ENCODE measurements at regions not wholly inside any gene's neighbourhood (a gene's known extent, or its start where the extent isn't known, plus 50 kb on each side); places are given as distances from the start of the nearest gene placed in this dataset.

DNA sequence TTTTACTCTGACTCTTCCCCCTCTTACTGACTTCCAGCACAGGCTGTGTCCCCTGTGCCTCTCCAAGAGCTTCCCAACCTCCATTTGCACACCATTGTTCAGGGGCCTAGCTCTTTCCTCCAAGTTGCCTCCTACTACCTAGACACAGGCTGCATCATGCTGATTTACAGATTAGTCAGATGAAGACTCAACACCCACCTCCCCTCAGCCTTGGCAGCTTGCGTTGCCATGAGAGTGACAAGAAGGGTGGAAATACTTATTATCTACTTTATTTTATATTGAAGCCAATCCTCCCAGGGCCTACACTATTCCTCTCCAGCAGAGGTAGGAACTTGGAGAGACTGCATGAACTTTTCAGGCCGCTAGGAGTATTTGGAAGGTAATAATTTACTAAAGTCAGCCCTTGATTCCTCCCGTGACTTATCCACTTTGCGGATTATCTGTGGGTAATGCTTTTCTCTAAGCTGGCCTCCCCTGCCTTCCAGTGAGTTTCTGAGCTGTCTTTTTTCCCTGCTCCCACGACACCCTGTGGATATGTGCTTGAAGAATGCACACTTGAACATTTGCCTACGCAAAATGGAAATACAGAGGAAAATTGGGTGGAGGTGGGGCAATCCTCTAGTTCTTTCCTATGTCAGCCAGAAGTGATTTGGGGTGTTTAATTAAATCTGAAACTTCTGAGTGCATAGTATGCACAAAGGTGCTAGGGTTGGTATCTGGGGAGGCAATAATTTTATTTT lies 74.1 kb upstream of the TMEM164 start:
- DNase-seq (ENCODE audit: low read depth in 2 of 2), result no peak

GRCh38 chrX:109931677-109932076 lies 71.2 kb upstream of the TMEM164 start:
- no peak for DNase-seq (ENCODE audit: low read depth in 2 of 2)

DNA sequence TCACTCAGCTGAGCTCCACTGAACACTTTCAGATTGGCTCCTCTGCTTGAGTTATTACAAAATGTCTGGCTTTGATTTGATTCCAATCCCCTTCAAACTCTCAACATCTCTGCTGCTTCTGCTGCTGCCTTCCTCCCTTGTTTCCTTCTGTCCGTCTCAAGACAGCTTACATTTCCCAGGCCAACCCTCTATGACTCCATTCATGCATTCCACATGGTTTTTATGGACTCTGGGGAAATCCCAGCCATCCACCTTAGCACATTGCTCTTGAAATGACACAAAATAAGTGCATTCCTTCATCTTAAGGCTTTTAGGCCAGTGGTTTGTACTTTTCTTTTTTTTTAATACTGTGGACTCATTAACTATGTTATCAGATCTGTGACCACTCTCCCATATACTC lies 68.5 kb upstream of the TMEM164 start:
- DNase-seq (ENCODE audit: low read depth in 2 of 2), result no peak

GRCh38 chrX:109934935-109935334 lies 68.0 kb upstream of the TMEM164 start:
- DNase-seq (ENCODE audit: low read depth in 2 of 2), result no peak

DNA sequence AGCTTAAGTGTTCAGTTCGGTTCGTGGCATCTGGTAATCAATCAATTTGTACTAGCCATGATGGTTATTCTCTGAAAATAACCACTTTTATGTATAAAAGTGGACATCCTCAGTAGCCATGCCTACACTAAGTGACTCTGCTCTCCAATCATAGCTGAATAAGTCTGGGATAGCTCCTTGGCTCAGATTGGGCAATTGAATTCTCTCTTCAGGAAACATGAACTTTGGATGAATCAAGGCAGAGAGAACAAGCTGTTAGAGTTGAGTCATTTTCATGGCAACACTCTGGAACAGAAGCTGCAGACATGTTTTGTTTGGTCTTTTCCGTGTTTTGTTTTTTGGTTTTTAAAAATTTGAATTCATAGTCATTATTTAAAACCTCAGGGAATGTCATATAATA lies 66.8 kb upstream of the TMEM164 start:
- DNase-seq (ENCODE audit: low read depth in 2 of 2), result no peak

- no peak for DNase-seq (ENCODE audit: low read depth in 2 of 2)
Observed at GRCh38 chrX:109936598-109936997, 66.3 kb upstream of the TMEM164 start.

- no peak for DNase-seq (ENCODE audit: low read depth in 2 of 2)
Observed at GRCh38 chrX:109939498-109939897, 63.4 kb upstream of the TMEM164 start.

DNA sequence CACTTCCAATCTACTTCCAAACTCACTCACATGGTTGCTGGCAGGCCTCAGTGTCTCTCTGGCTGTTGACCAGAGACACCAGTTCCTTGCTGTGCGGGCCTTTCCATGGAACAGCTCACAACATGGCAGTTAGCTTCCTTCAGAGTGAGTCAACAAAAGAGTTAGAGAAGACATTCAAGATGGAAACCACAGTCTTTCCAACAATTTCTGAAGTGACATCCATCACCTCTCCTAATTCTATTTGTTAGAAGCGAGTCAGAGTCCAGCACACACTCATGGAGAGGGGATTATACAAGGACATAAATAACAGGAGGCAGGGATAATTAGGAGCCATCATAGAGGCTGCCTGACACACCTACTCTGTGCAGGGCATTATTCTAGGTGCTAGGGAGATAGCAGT lies 62.5 kb upstream of the TMEM164 start:
- DNase-seq (ENCODE audit: low read depth in 2 of 2), result no peak

DNA sequence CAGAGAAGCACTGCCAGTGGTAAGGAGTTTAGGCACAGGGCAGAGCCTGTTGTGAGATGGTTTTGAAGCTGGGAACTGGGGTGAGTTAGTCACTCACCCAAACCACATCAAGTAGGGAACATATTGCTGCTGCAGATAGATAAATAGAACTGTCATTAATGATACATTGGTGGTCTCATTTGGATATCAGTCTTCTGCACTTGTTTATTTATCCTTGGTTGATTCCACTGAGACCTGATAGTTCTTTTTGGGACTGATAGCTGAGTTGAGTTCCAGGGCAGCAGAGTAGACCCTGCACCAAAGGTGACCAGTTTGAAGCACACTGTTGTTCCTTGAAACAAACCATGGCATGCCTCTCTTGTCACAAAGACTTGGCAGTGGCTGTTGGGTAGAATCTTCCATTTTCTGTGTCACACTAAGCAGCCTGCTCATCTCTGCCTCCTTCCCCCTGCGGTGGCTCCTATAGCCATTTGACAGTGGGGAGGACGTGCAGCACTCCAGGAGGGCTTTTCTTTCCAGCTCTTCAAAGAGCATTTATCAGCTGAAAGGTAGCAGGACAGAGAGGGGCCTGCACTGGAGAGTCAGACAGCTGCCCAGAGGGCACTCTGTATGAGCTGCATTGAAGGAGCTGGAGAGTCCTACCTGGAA lies 59.7 kb upstream of the TMEM164 start:
- no peak for DNase-seq (ENCODE audit: low read depth in 2 of 2)

DNA sequence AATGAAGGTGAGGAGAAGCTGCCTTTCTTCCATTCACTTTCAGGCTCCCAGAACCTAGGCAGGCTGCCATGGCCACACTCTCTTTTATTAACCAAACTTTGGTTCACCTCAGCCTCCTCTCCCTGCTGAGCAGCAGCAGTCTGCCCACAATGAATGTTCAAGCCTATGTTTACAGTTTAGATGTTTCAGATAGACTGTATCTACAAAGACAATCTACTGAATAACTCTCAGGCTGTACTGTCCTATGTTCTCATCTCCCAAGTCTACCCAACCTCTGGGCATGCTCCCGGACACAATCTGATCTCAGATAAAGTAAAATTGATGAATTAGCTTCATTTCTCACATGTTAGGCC lies 59.2 kb upstream of the TMEM164 start:
- DNase-seq (ENCODE audit: low read depth in 2 of 2), result no peak

- no peak for DNase-seq (ENCODE audit: low read depth in 2 of 2)
Observed at GRCh38 chrX:109952050-109952449, 50.9 kb upstream of the TMEM164 start.

DNA sequence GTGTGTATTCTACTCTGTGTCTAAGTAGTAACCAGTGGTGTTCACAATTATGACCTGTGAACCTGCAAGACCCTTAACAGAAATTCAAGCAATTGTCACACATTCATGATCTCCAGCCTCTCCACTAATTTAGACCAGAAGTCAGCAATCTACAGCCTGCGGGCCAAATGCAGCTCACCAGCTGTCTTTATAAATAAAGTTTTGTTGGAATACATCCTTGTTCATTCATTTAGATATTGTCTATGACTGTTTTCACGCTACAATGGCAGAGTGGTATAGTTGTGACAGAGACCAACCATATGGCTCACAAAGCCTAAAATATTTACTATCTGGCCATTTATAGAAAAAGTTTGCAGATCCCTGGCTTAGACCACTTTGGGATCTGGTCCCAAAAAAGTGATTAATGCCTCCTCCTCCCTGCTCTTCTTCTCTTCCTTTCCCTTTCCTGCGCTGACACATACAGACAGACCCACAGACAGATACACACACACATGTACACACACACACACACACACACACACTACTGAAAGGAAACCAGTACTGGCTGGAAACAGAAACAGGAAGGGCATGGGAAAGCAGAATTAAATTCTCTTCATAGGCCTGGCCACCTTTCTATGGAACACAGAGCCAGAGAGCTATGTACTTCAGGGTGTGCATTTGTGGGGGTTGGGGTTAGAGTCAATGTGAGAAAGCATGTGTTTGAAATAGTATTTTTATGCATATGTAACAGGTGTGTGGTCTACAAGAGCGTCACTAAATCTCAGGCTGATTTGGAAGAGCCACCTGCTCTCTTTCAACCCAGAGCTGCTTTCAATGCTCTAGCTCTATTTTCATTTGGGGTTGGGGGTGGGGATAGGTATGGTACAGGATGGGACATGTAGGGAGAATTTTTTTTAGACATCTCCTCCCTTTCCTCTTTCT lies 49.7 kb upstream of the TMEM164 start:
- DNase-seq (ENCODE audit: low read depth in 2 of 2), result no peak
